ENCODE measurements at regions not wholly inside any gene's neighbourhood (a gene's known extent, or its start where the extent isn't known, plus 50 kb on each side); places are given as distances from the start of the nearest gene placed in this dataset.

DNA sequence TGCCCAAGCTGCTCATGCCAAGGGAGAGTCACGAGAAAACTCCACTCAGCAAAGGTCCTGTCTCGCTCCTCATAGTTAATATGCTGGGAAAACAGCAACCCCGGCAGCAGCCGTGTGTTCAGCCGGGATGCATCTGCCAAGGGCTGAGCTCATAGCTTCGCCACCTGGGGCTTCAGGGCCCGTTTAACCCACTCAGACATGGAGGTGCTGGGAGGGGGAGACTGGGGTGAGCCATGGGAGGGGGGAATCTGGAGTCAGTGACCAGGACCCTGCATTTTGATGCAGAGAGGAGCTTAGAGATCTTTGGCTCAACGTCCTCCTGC, 283.4 kb downstream of the PTPRU start:
- no peak for TF ChIP-seq EP300 (IDR thresholded peaks at IDR 0.05)
- TF ChIP-seq, protein P1, sequence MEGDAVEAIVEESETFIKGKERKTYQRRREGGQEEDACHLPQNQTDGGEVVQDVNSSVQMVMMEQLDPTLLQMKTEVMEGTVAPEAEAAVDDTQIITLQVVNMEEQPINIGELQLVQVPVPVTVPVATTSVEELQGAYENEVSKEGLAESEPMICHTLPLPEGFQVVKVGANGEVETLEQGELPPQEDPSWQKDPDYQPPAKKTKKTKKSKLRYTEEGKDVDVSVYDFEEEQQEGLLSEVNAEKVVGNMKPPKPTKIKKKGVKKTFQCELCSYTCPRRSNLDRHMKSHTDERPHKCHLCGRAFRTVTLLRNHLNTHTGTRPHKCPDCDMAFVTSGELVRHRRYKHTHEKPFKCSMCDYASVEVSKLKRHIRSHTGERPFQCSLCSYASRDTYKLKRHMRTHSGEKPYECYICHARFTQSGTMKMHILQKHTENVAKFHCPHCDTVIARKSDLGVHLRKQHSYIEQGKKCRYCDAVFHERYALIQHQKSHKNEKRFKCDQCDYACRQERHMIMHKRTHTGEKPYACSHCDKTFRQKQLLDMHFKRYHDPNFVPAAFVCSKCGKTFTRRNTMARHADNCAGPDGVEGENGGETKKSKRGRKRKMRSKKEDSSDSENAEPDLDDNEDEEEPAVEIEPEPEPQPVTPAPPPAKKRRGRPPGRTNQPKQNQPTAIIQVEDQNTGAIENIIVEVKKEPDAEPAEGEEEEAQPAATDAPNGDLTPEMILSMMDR (IDR thresholded peaks at IDR 0.05), result no peak
- TF ChIP-seq POLR2A (IDR thresholded peaks at IDR 0.05), result no peak
